ENCODE measurements at regions not wholly inside any gene's neighbourhood (a gene's known extent, or its start where the extent isn't known, plus 50 kb on each side); places are given as distances from the start of the nearest gene placed in this dataset.

GRCh38 chr4:23368081-23368697 is 521.7 kb downstream of the PPARGC1A start:
- no peaks in the 10 kb centered on the region for H3K4me1 ChIP-seq
- DNase-seq (ENCODE audit: low spot score in 2 of 2), result no peak
- no peaks in the 10 kb centered on the region for H3K36me3 ChIP-seq
- H3K27me3 ChIP-seq, result no peaks in the 10 kb centered on the region
- H3K4me3 ChIP-seq, result no peak overlapping the region
- H3K9me3 ChIP-seq, result no peaks in the 10 kb centered on the region
- TF ChIP-seq, protein P1, sequence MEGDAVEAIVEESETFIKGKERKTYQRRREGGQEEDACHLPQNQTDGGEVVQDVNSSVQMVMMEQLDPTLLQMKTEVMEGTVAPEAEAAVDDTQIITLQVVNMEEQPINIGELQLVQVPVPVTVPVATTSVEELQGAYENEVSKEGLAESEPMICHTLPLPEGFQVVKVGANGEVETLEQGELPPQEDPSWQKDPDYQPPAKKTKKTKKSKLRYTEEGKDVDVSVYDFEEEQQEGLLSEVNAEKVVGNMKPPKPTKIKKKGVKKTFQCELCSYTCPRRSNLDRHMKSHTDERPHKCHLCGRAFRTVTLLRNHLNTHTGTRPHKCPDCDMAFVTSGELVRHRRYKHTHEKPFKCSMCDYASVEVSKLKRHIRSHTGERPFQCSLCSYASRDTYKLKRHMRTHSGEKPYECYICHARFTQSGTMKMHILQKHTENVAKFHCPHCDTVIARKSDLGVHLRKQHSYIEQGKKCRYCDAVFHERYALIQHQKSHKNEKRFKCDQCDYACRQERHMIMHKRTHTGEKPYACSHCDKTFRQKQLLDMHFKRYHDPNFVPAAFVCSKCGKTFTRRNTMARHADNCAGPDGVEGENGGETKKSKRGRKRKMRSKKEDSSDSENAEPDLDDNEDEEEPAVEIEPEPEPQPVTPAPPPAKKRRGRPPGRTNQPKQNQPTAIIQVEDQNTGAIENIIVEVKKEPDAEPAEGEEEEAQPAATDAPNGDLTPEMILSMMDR (IDR thresholded peaks at IDR 0.05), result no peak
- H3K27ac ChIP-seq, result no peak overlapping the region
- intact Hi-C loops (cut with DNase I), result no loop called here

- intact Hi-C loops (cut with DNase I), result no loop called here
- DNase-seq (ENCODE audit: low spot score in 2 of 2), result no peak
- Histone ChIP-seq H3K9me3 (no peaks in the 10 kb centered on the region), H3K4me3 (no peak overlapping the region), H3K36me3 (no peaks in the 10 kb centered on the region), H3K27ac (no peak overlapping the region), H3K27me3 (no peaks in the 10 kb centered on the region), H3K4me1 (no peaks in the 10 kb centered on the region)
- TF ChIP-seq, protein P1 (IDR thresholded peaks at IDR 0.05), result no peak
Measured at GRCh38 chr4:23366557-23366906, 523.3 kb downstream of the PPARGC1A start.

- H3K27ac ChIP-seq, result no peak overlapping the region
- H3K4me1 ChIP-seq, result no peaks in the 10 kb centered on the region
- no peak for DNase-seq (ENCODE audit: low spot score in 2 of 2)
- TF ChIP-seq, protein P1 (IDR thresholded peaks at IDR 0.05), result no peak
- no peaks in the 10 kb centered on the region for H3K27me3 ChIP-seq
- H3K36me3 ChIP-seq, result no peaks in the 10 kb centered on the region
- H3K4me3 ChIP-seq, result no peak overlapping the region
- no peaks in the 10 kb centered on the region for H3K9me3 ChIP-seq
- intact Hi-C loops (cut with DNase I), result no loop called here
Measured at GRCh38 chr4:23365871-23366556, 523.8 kb downstream of the PPARGC1A start.

DNA sequence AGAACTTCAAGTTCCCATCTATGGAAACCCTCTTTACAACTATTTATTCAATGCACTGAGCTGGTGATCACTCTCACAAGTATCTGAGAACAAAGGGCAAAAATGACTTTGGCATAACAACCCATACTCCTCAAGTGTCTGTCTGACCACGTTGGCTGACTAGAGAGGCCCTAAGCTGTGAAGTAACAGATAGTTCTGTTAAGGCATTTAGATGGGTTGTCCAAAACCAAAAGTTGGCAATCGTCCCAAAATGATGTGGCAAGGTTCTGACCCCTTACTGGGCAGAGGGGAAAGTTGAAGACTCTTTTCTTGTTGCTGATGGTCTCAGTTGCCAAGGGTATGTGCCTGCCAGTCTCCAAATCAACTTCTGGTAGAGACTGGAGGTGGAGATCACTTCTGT is 524.8 kb downstream of the PPARGC1A start:
- Histone ChIP-seq H3K27me3 (no peaks in the 10 kb centered on the region), H3K36me3 (no peaks in the 10 kb centered on the region), H3K4me3 (no peak overlapping the region), H3K4me1 (no peaks in the 10 kb centered on the region), H3K27ac (no peak overlapping the region), H3K9me3 (no peaks in the 10 kb centered on the region)
- intact Hi-C loops (cut with DNase I), result no loop called here
- TF ChIP-seq, protein P1 (IDR thresholded peaks at IDR 0.05), result no peak
- DNase-seq (ENCODE audit: low spot score in 2 of 2), result no peak

GRCh38 chr4:23364167-23364566 is 525.7 kb downstream of the PPARGC1A start:
- TF ChIP-seq, protein P1 (IDR thresholded peaks at IDR 0.05), result no peak
- H3K36me3 ChIP-seq, result no peaks in the 10 kb centered on the region
- no peak overlapping the region for H3K27ac ChIP-seq
- H3K27me3 ChIP-seq, result no peaks in the 10 kb centered on the region
- DNase-seq (ENCODE audit: low spot score in 2 of 2), result no peak
- intact Hi-C loops (cut with DNase I), result no loop called here
- no peaks in the 10 kb centered on the region for H3K4me1 ChIP-seq
- no peaks in the 10 kb centered on the region for H3K9me3 ChIP-seq
- no peak overlapping the region for H3K4me3 ChIP-seq
